Endothelial cell of umbilical vein (primary cell): ENCODE measurements at regions not wholly inside any gene's neighbourhood (a gene's known extent, or its start where the extent isn't known, plus 50 kb on each side); places are given as distances from the start of the nearest gene placed in this dataset.

ENCODE experiments used
- BruUV-seq: library from RNA; stranded (reverse); fragments of 400-500 nt; replicated peaks from 2 replicates; lab custom pipeline; 2021; lab: Mats Ljungman, UMichigan
- CTCF ChIA-PET: fragments of 300-600, 350-600 bp; sonication (Branson Sonifier 250); formaldehyde crosslinking; loops from one replicate; lab custom pipeline; 2021; ENCODE audit warnings: antibody characterized with exemption, inconsistent platforms; lab: Charles Lee
- POLR2A ChIA-PET: fragments of 300-600, 350-600 bp; sonication (Branson Sonifier 250); formaldehyde crosslinking; loops from one replicate; lab custom pipeline; 2021; ENCODE audit warnings: antibody characterized with exemption, inconsistent platforms; lab: Charles Lee
- DNase-seq: peaks from one replicate; pipeline ENCODE4 v3.0.0-alpha.2; 2011; ENCODE audit warnings: low read depth, low spot score
- FAIRE-seq: peaks from 2 replicates; lab custom pipeline; 2011; peaks lifted over from hg19 to GRCh38; lab: Jason Lieb, UNC
- H2AFZ ChIP-seq: 2 replicates; pipeline ENCODE4 v1.6.0; 2012; ENCODE audit warnings: low read depth, low read length, control low read depth, inconsistent platforms
- H3K27ac ChIP-seq: 2 replicates; pipeline ENCODE4 v1.5.1; 2011; ENCODE audit warnings: low read depth, mild to moderate bottlenecking, control low read depth, low read length, moderate library complexity; ENCODE audit not compliant: insufficient read depth
- H3K27me3 ChIP-seq, 2 experiments: 2 replicates each; pipeline versions ENCODE4 v1.6.0 to v1.6.1; 2011; ENCODE audit warnings: low read length in 2 of 2, mixed read lengths in 1 of 2; ENCODE audit not compliant: control insufficient read depth in 2 of 2, insufficient read depth in 2 of 2
- H3K36me3 ChIP-seq, 2 experiments: 2 replicates in 1 of 2; 3 replicates in 1 of 2; pipeline ENCODE4 v1.5.1; 2011; ENCODE audit warnings: low read length in 2 of 2, mild to moderate bottlenecking in 1 of 2, moderate library complexity in 1 of 2; ENCODE audit not compliant: control insufficient read depth in 2 of 2, insufficient read depth in 2 of 2; ENCODE audit errors: extremely low read depth in 1 of 2
- H3K4me1 ChIP-seq: 3 replicates; pipeline ENCODE4 v1.5.1; 2011; ENCODE audit warnings: mild to moderate bottlenecking, low read length; ENCODE audit not compliant: control insufficient read depth, insufficient read depth; ENCODE audit errors: extremely low read depth
- H3K4me2 ChIP-seq: 2 replicates; pipeline ENCODE4 v1.6.1; 2011; ENCODE audit warnings: low read length, control low read depth, mixed read lengths; ENCODE audit not compliant: insufficient read depth
- H3K4me3 ChIP-seq, 3 experiments: fragments of 200-600 bp in 1 of 3; sonication (generic), shearing (Covaris generic) in 1 of 3; replicated peaks in 1 of 3; 2 replicates each; pipeline ENCODE4 v1.5.1; 2011 to 2016; ENCODE audit warnings: control low read depth in 3 of 3, low read length in 3 of 3, mild to moderate bottlenecking in 2 of 3, inconsistent platforms in 1 of 3, low read depth in 1 of 3, moderate library complexity in 1 of 3; ENCODE audit not compliant: insufficient read depth in 1 of 3
- H3K79me2 ChIP-seq: 2 replicates; pipeline ENCODE4 v1.6.0; 2012; ENCODE audit warnings: low read length, inconsistent platforms; ENCODE audit not compliant: control insufficient read depth, insufficient read depth
- H3K9ac ChIP-seq: replicated peaks from 2 replicates; pipeline ENCODE3; 2011; ENCODE audit warnings: low read length, control low read depth; ENCODE audit not compliant: insufficient read depth; ENCODE audit errors: extremely low read depth
- H3K9me1 ChIP-seq: replicated peaks from 3 replicates; pipeline ENCODE4 v1.6.0; 2011; ENCODE audit warnings: mild to moderate bottlenecking, low read length; ENCODE audit not compliant: control insufficient read depth, insufficient read depth; ENCODE audit errors: extremely low read depth
- H3K9me3 ChIP-seq: replicated peaks from 2 replicates; pipeline ENCODE4 v1.5.1; 2012; ENCODE audit warnings: low read length, inconsistent platforms; ENCODE audit not compliant: control insufficient read depth, insufficient read depth
- H4K20me1 ChIP-seq: replicated peaks from 2 replicates; pipeline ENCODE3; 2011; ENCODE audit warnings: mild to moderate bottlenecking, low read length; ENCODE audit not compliant: control insufficient read depth, insufficient read depth; ENCODE audit errors: extremely low read depth
- EZH2 ChIP-seq: IDR thresholded peaks from 2 replicates; pipeline ENCODE4 v1.6.1; 2012; ENCODE audit warnings: borderline replicate concordance, low read depth, mild to moderate bottlenecking, moderate library complexity, low read length, inconsistent platforms; ENCODE audit not compliant: severe bottlenecking
- FOS ChIP-seq: IDR thresholded peaks from 2 replicates; pipeline ENCODE4 v1.6.1; 2011; ENCODE audit warnings: mild to moderate bottlenecking, low read length, moderate library complexity, borderline replicate concordance; ENCODE audit not compliant: insufficient read depth
- GATA2 ChIP-seq: IDR thresholded peaks from 2 replicates; pipeline ENCODE4 v1.7.0; 2011; ENCODE audit warnings: low read depth, mild to moderate bottlenecking, moderate library complexity, mixed read lengths, low read length; ENCODE audit not compliant: insufficient read length, insufficient read depth
- JUN ChIP-seq: IDR thresholded peaks from 2 replicates; pipeline ENCODE4 v1.6.1; 2011; ENCODE audit warnings: borderline replicate concordance, low read depth; ENCODE audit not compliant: insufficient read length, insufficient read depth
- MYC ChIP-seq: IDR thresholded peaks from one replicate; pipeline ENCODE4 v1.6.1; 2011; ENCODE audit warnings: mild to moderate bottlenecking, low read depth, low read length
- POLR2A ChIP-seq: IDR thresholded peaks from 2 replicates; pipeline ENCODE4 v1.6.1; 2012; ENCODE audit warnings: low read depth, mild to moderate bottlenecking, control low read depth, low read length
- POLR2AphosphoS5 ChIP-seq: IDR thresholded peaks from 2 replicates; pipeline ENCODE4 v1.6.1; 2012; ENCODE audit warnings: low read depth, mild to moderate bottlenecking, control low read depth, low read length, moderate library complexity; ENCODE audit not compliant: insufficient read depth
- dilution Hi-C: fragments of 300-500 bp; cut with MboI; formaldehyde crosslinking; loops from one replicate; pipeline ENCODE4 v1.15.0; 2019; ENCODE audit warnings: low sequenced_read_pairs; ENCODE audit not compliant: extremely low pct_ligation_motif_present
- intact Hi-C: fragments of 100-400 bp; cut with micrococcal nuclease; formaldehyde crosslinking; loops from one replicate; pipeline ENCODE4 v1.10.0; 2022
- TF ChIP-seq, protein P1 (sequence below): IDR thresholded peaks from 2 replicates; pipeline ENCODE4 v1.6.1; 2011; ENCODE audit not compliant: insufficient read depth, insufficient read length
- TF ChIP-seq, protein P2 (sequence below), 2 donors: IDR thresholded peaks; 1 replicate in 1 of 2; 2 replicates in 1 of 2; pipeline ENCODE4 v1.5.1; 2011; ENCODE audit warnings: low read length in 2 of 2, mild to moderate bottlenecking in 2 of 2, moderate library complexity in 2 of 2, control low read depth in 1 of 2, inconsistent platforms in 1 of 2, low read depth in 1 of 2; ENCODE audit not compliant: insufficient read depth in 1 of 2; ENCODE audit errors: extremely low read depth in 1 of 2

DNA sequence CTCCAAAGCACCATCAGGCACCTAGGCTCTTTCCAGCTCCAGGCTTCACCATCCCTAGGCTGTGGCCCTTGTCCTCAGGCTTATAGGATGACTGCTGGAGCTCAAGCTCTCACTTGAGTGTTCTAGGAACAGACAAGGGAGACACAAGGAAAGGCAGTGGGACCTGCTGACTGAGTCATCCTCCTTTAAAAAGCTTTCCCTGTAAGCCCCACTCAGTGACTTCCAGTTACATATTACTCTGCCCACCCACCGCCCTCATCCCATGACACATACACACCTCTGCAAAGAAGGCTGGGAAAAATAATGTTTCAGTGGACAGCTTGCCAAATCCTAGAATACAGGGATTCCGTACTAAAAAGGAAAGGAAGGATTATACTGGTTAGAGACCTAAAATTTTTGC is 154.2 kb upstream of the ZNF366 start:
- H3K27ac ChIP-seq = no peak overlapping the region
- no peaks in the 10 kb centered on the region for H3K4me1 ChIP-seq
- dilution Hi-C loops (no loop called here), intact Hi-C loops (no loop called here)
- H3K9ac ChIP-seq = no peak overlapping the region
- no peak overlapping the region for H3K4me3 ChIP-seq
- DNase-seq (no peak), FAIRE-seq (no peak)
- H2AFZ ChIP-seq = no peak overlapping the region
- peaks cover 6 to 16% of the 10 kb centered on the region in 2 experiments for H3K27me3 ChIP-seq
- TF ChIP-seq FOS (no peak), MYC (no peak), JUN (no peak), POLR2A (no peak), EZH2 (no peak), POLR2AphosphoS5 (no peak), GATA2 (no peak)
- TF ChIP-seq, protein P1, sequence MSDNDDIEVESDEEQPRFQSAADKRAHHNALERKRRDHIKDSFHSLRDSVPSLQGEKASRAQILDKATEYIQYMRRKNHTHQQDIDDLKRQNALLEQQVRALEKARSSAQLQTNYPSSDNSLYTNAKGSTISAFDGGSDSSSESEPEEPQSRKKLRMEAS = no peak
- TF ChIP-seq, protein P2, sequence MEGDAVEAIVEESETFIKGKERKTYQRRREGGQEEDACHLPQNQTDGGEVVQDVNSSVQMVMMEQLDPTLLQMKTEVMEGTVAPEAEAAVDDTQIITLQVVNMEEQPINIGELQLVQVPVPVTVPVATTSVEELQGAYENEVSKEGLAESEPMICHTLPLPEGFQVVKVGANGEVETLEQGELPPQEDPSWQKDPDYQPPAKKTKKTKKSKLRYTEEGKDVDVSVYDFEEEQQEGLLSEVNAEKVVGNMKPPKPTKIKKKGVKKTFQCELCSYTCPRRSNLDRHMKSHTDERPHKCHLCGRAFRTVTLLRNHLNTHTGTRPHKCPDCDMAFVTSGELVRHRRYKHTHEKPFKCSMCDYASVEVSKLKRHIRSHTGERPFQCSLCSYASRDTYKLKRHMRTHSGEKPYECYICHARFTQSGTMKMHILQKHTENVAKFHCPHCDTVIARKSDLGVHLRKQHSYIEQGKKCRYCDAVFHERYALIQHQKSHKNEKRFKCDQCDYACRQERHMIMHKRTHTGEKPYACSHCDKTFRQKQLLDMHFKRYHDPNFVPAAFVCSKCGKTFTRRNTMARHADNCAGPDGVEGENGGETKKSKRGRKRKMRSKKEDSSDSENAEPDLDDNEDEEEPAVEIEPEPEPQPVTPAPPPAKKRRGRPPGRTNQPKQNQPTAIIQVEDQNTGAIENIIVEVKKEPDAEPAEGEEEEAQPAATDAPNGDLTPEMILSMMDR (IDR thresholded peaks at IDR 0.05; ENCODE audit: extremely low read depth in 1 of 2, insufficient read depth in 1 of 2, low read depth in 1 of 2, low read length in 2 of 2) = no peak
- BruUV-seq = no TSS peak
- ChIA-PET POLR2A (no interaction called here), CTCF (interaction anchor here (1.0 to 1.9 kb wide), 3 partner anchors 8 to 13 kb away, joined by 4 to 10 read pairs (median 5); no protein-coding TSS in a partner anchor)
- H3K9me3 ChIP-seq = no peaks in the 10 kb centered on the region
- no peaks in the 10 kb centered on the region for H3K9me1 ChIP-seq
- H3K79me2 ChIP-seq = no peaks in the 10 kb centered on the region
- no peak overlapping the region for H3K4me2 ChIP-seq
- no peaks in the 10 kb centered on the region for H4K20me1 ChIP-seq
- no peaks in the 10 kb centered on the region for H3K36me3 ChIP-seq
